Left lobe of liver (tissue), 2 donors: ENCODE measurements at regions not wholly inside any gene's neighbourhood (a gene's known extent, or its start where the extent isn't known, plus 50 kb on each side); places are given as distances from the start of the nearest gene placed in this dataset.
"Not testable (repeated sequence)": the region's sequence is repeated elsewhere in the genome, so short reads cannot be mapped to it uniquely, and the experiment has no call there.

ENCODE experiments used
- ATAC-seq: fragments of 200-7000 bp; cut with Tn5 transposase; one replicate; pipeline ENCODE4 v1.9.1; 2020; ENCODE audit warnings: mild to moderate bottlenecking, moderate library complexity
- DNase-seq: peaks from one replicate; pipeline ENCODE4 v3.0.0-alpha.2; 2020; ENCODE audit warnings: low spot score
- donor health status: DM: no; HTN: no; CAD: no; lungs with moderate emphysema.
- donor health status: DM: no; HTN: yes; CAD: no.

GRCh38 chr6:43939281-43940070 is 169.5 kb downstream of the VEGFA start:
- ATAC-seq: no peak
- no peak for DNase-seq

- DNase-seq (no peak), ATAC-seq (no peak)
Observed at GRCh38 chr6:43938178-43939105, 168.4 kb downstream of the VEGFA start.

GRCh38 chr6:43937236-43938177 is 167.5 kb downstream of the VEGFA start:
- DNase-seq: peak; percentile 14
- ATAC-seq: no peak

- peak; percentile 37 for DNase-seq
- ATAC-seq: no peak
Observed at GRCh38 chr6:43936476-43936875, 166.5 kb downstream of the VEGFA start.

GRCh38 chr6:43935921-43936439 is 166.0 kb downstream of the VEGFA start:
- ATAC-seq (no peak), DNase-seq (peak; percentile 3)

- peak; percentile 64 for DNase-seq
Observed at GRCh38 chr6:43934803-43935602, 165.0 kb downstream of the VEGFA start.

GRCh38 chr6:43934183-43934802 is 164.3 kb downstream of the VEGFA start:
- DNase-seq (peak; percentile 18), ATAC-seq (no peak)

More at GRCh38 chr6:43934803-43935602, 165.0 kb downstream of the VEGFA start:
- ATAC-seq: peak; percentile 84

- DNase-seq: no peak
- ATAC-seq: no peak
Observed at GRCh38 chr6:43933148-43933885, 163.3 kb downstream of the VEGFA start.

- ATAC-seq: no peak
- no peak for DNase-seq
Observed at GRCh38 chr6:43932259-43933147, 162.5 kb downstream of the VEGFA start.

- ATAC-seq (peak; percentile 63), DNase-seq (no peak)
Observed at GRCh38 chr6:43931201-43931600, 161.2 kb downstream of the VEGFA start.

GRCh38 chr6:43930440-43931154 is 160.6 kb downstream of the VEGFA start:
- DNase-seq (no peak), ATAC-seq (no peak)

GRCh38 chr6:43929511-43929910 is 159.5 kb downstream of the VEGFA start:
- DNase-seq: no peak
- ATAC-seq: no peak

- peak; percentile 23 for ATAC-seq
- no peak for DNase-seq
Observed at GRCh38 chr6:43927532-43928210, 157.7 kb downstream of the VEGFA start.

GRCh38 chr6:43926634-43927531 is 156.9 kb downstream of the VEGFA start:
- DNase-seq: no peak
- ATAC-seq: no peak

- ATAC-seq, DNase-seq: not testable (repeated sequence)
Observed at GRCh38 chr6:43925636-43926139, 155.7 kb downstream of the VEGFA start.
